OCI-LY3 (cell line): ENCODE measurements at regions not wholly inside any gene's neighbourhood (a gene's known extent, or its start where the extent isn't known, plus 50 kb on each side); places are given as distances from the start of the nearest gene placed in this dataset.

Experiments used
- EZH2phosphoT487 ChIP-seq: fragments of 200-600 bp; shearing (Covaris generic); IDR thresholded peaks from 2 replicates; pipeline ENCODE4 v1.6.1; 2018; ENCODE audit warnings: antibody characterized with exemption, mixed run types, low read depth
- TF ChIP-seq, protein P1 (sequence below): fragments of 200-600, 300-600 bp; sonication (generic); IDR thresholded peaks from 2 replicates; pipeline ENCODE4 v1.5.1; 2014; ENCODE audit warnings: antibody characterized with exemption, low read length, low read depth

DNA sequence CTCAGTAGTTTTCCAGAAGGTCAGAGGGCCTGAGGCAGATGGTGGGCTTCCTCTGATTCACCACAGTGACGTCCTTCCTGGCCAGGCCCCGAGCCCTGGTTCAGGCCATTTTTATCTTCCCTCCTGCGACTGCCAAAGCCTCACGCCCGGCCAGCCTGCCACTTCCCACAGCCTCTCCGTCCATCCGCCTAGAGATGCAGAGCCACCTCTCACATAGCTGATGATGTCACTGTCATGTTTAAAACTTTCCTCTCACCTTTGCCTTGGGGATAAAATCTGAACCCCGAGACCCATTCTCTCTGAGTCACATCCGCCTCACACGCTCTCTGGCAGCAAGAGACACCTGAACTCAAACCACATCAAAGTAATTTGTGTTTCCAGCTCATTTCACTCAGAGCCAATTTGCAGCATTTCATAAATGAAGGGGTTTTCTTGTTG, 175.3 kb downstream of the QDPR start:
- TF ChIP-seq, protein P1, sequence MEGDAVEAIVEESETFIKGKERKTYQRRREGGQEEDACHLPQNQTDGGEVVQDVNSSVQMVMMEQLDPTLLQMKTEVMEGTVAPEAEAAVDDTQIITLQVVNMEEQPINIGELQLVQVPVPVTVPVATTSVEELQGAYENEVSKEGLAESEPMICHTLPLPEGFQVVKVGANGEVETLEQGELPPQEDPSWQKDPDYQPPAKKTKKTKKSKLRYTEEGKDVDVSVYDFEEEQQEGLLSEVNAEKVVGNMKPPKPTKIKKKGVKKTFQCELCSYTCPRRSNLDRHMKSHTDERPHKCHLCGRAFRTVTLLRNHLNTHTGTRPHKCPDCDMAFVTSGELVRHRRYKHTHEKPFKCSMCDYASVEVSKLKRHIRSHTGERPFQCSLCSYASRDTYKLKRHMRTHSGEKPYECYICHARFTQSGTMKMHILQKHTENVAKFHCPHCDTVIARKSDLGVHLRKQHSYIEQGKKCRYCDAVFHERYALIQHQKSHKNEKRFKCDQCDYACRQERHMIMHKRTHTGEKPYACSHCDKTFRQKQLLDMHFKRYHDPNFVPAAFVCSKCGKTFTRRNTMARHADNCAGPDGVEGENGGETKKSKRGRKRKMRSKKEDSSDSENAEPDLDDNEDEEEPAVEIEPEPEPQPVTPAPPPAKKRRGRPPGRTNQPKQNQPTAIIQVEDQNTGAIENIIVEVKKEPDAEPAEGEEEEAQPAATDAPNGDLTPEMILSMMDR = no peak
- TF ChIP-seq EZH2phosphoT487 = no peak
